ENCODE measurements at regions not wholly inside any gene's neighbourhood (a gene's known extent, or its start where the extent isn't known, plus 50 kb on each side); places are given as distances from the start of the nearest gene placed in this dataset.

GRCh38 chr5:155307229-155307628, 293.7 kb downstream of the KIF4B start:
- TF ChIP-seq, protein P1, sequence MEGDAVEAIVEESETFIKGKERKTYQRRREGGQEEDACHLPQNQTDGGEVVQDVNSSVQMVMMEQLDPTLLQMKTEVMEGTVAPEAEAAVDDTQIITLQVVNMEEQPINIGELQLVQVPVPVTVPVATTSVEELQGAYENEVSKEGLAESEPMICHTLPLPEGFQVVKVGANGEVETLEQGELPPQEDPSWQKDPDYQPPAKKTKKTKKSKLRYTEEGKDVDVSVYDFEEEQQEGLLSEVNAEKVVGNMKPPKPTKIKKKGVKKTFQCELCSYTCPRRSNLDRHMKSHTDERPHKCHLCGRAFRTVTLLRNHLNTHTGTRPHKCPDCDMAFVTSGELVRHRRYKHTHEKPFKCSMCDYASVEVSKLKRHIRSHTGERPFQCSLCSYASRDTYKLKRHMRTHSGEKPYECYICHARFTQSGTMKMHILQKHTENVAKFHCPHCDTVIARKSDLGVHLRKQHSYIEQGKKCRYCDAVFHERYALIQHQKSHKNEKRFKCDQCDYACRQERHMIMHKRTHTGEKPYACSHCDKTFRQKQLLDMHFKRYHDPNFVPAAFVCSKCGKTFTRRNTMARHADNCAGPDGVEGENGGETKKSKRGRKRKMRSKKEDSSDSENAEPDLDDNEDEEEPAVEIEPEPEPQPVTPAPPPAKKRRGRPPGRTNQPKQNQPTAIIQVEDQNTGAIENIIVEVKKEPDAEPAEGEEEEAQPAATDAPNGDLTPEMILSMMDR (IDR thresholded peaks at IDR 0.05) = no peak
- no peak for TF ChIP-seq SP1 (CRISPR knock-in tag; conservative IDR thresholded peaks at IDR 0.05)
- no peak for TF ChIP-seq CREB1 (CRISPR knock-in tag; IDR thresholded peaks at IDR 0.05)
- TF ChIP-seq PREB (CRISPR knock-in tag; IDR thresholded peaks at IDR 0.05; ENCODE audit: borderline replicate concordance) = no peak
- TF ChIP-seq, protein P2, sequence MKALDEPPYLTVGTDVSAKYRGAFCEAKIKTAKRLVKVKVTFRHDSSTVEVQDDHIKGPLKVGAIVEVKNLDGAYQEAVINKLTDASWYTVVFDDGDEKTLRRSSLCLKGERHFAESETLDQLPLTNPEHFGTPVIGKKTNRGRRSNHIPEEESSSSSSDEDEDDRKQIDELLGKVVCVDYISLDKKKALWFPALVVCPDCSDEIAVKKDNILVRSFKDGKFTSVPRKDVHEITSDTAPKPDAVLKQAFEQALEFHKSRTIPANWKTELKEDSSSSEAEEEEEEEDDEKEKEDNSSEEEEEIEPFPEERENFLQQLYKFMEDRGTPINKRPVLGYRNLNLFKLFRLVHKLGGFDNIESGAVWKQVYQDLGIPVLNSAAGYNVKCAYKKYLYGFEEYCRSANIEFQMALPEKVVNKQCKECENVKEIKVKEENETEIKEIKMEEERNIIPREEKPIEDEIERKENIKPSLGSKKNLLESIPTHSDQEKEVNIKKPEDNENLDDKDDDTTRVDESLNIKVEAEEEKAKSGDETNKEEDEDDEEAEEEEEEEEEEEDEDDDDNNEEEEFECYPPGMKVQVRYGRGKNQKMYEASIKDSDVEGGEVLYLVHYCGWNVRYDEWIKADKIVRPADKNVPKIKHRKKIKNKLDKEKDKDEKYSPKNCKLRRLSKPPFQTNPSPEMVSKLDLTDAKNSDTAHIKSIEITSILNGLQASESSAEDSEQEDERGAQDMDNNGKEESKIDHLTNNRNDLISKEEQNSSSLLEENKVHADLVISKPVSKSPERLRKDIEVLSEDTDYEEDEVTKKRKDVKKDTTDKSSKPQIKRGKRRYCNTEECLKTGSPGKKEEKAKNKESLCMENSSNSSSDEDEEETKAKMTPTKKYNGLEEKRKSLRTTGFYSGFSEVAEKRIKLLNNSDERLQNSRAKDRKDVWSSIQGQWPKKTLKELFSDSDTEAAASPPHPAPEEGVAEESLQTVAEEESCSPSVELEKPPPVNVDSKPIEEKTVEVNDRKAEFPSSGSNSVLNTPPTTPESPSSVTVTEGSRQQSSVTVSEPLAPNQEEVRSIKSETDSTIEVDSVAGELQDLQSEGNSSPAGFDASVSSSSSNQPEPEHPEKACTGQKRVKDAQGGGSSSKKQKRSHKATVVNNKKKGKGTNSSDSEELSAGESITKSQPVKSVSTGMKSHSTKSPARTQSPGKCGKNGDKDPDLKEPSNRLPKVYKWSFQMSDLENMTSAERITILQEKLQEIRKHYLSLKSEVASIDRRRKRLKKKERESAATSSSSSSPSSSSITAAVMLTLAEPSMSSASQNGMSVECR (CRISPR knock-in tag; IDR thresholded peaks at IDR 0.05; ENCODE audit: borderline replicate concordance) = no peak
- TF ChIP-seq FOXJ3 (CRISPR knock-in tag; IDR thresholded peaks at IDR 0.05; ENCODE audit: borderline replicate concordance) = no peak
- no peak for TF ChIP-seq FOXP4 (CRISPR knock-in tag; IDR thresholded peaks at IDR 0.05)
